CD4-positive, alpha-beta memory T cell (primary cell): ENCODE measurements at regions not wholly inside any gene's neighbourhood (a gene's known extent, or its start where the extent isn't known, plus 50 kb on each side); places are given as distances from the start of the nearest gene placed in this dataset.

Source experiments
- CTCF ChIA-PET: fragments of 350-600 bp; sonication (Branson Sonifier 250); formaldehyde crosslinking; loops from one replicate; lab custom pipeline; 2021; ENCODE audit warnings: inconsistent platforms; ENCODE audit not compliant: partially characterized antibody; lab: Charles Lee
- POLR2A ChIA-PET: fragments of 350-600 bp; sonication (Branson Sonifier 250); formaldehyde crosslinking; loops from one replicate; lab custom pipeline; 2021; ENCODE audit not compliant: partially characterized antibody; lab: Charles Lee
- DNase-seq, 5 donors: peaks; one replicate each; pipeline versions ENCODE4 v3.0.0 to v3.0.0-alpha.2; 2020 to 2022; ENCODE audit warnings: mixed read lengths in 1 of 5
- H3K27ac ChIP-seq: one replicate; pipeline ENCODE4 v1.7.0; 2013; ENCODE audit warnings: low read depth, low read length
- H3K27me3 ChIP-seq: 2 replicates; pipeline ENCODE4 v1.7.0; 2013; ENCODE audit warnings: mild to moderate bottlenecking, low read length, moderate library complexity; ENCODE audit not compliant: insufficient read depth
- H3K36me3 ChIP-seq: 2 replicates; pipeline ENCODE4 v1.7.0; 2013; ENCODE audit warnings: mild to moderate bottlenecking, low read length, moderate library complexity; ENCODE audit not compliant: insufficient read depth
- H3K4me1 ChIP-seq: 2 replicates; pipeline ENCODE4 v1.7.0; 2013; ENCODE audit warnings: mild to moderate bottlenecking, low read length, moderate library complexity; ENCODE audit not compliant: insufficient read depth
- H3K4me3 ChIP-seq, 2 donors: one replicate each; pipeline ENCODE4 v1.7.0; 2013; ENCODE audit warnings: low read length in 2 of 2, mild to moderate bottlenecking in 1 of 2
- H3K9me3 ChIP-seq, 2 donors: one replicate each; pipeline ENCODE4 v1.7.0; 2013; ENCODE audit warnings: low read length in 2 of 2, control low read depth in 1 of 2; ENCODE audit not compliant: control insufficient read depth in 1 of 2
- H3K27ac Mint-ChIP-seq, 7 donors: one replicate each; pipeline ENCODE4 v1.8.0; 2020 to 2021; ENCODE audit warnings: mixed read lengths in 7 of 7, mild to moderate bottlenecking in 6 of 7, inconsistent platforms in 3 of 7, moderate library complexity in 3 of 7
- H3K27me3 Mint-ChIP-seq, 2 donors: one replicate each; pipeline ENCODE4 v1.8.0; 2020 to 2021; ENCODE audit warnings: mixed read lengths in 2 of 2
- H3K36me3 Mint-ChIP-seq, 2 donors: one replicate each; pipeline ENCODE4 v1.8.0; 2020 to 2021; ENCODE audit warnings: mixed read lengths in 2 of 2, inconsistent platforms in 1 of 2, mild to moderate bottlenecking in 1 of 2
- H3K4me1 Mint-ChIP-seq, 4 donors: one replicate each; pipeline ENCODE4 v1.8.0; 2020 to 2021; ENCODE audit warnings: mixed read lengths in 4 of 4, mild to moderate bottlenecking in 1 of 4
- H3K4me3 Mint-ChIP-seq, 8 donors: one replicate each; pipeline ENCODE4 v1.8.0; 2020 to 2021; ENCODE audit warnings: mixed read lengths in 8 of 8, mild to moderate bottlenecking in 7 of 8, moderate library complexity in 6 of 8, inconsistent platforms in 3 of 8
- H3K9me3 Mint-ChIP-seq, 8 donors: one replicate each; pipeline ENCODE4 v1.8.0; 2020 to 2021; ENCODE audit warnings: mixed read lengths in 8 of 8, mild to moderate bottlenecking in 5 of 8, inconsistent platforms in 3 of 8, moderate library complexity in 1 of 8
- intact Hi-C: fragments of 100-400 bp; cut with micrococcal nuclease; formaldehyde crosslinking; loops from one replicate; pipeline ENCODE4 v1.15.1; 2023

DNA sequence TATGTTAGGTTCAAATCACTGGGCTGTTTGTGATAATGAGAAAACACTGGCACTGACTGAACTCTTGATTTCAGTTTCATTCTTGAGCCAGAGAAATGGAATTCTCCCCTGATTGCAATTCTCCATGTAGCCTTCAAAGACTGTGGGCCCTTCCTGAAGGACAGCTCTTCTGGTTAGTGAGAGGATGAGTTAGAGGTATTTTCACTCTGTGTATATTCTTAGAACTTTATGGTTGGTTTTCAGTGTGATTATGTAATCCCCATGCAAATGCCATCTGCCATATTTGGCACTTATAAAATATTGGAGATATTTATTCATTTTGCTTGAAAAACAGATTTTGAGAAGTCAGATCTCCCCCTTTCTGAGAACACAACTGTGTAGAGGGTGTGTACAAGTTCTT is 323.7 kb downstream of the SLC4A3 start:
- ChIA-PET POLR2A (no interaction called here), CTCF (no interaction called here)
- H3K9me3 Mint-ChIP-seq, result peaks cover 0 to 9% (median 2%) of the 10 kb centered on the region in 8 donors
- H3K4me3 Mint-ChIP-seq, result no peak overlapping the region
- Histone ChIP-seq H3K9me3 (no peaks in the 10 kb centered on the region), H3K27ac (no peak overlapping the region), H3K4me3 (no peak overlapping the region), H3K36me3 (no peaks in the 10 kb centered on the region), H3K27me3 (no peaks in the 10 kb centered on the region), H3K4me1 (no peaks in the 10 kb centered on the region)
- DNase-seq, result no peak
- H3K27me3 Mint-ChIP-seq, result peaks cover 3 to 4% of the 10 kb centered on the region in 2 donors
- no peaks in the 10 kb centered on the region for H3K36me3 Mint-ChIP-seq
- intact Hi-C loops, result no loop called here
- no peaks in the 10 kb centered on the region for H3K4me1 Mint-ChIP-seq
- H3K27ac Mint-ChIP-seq, result no peak overlapping the region

- H3K27ac Mint-ChIP-seq, result no peak overlapping the region
- POLR2A ChIA-PET, result interaction anchor here (0.7 kb wide), 1 partner anchor 186 kb away, joined by 4 read pairs; no protein-coding TSS in a partner anchor
- H3K27me3 Mint-ChIP-seq, result peaks cover 0 to 2% of the 10 kb centered on the region in 2 donors
- H3K4me1 Mint-ChIP-seq, result no peaks in the 10 kb centered on the region
- Histone ChIP-seq H3K27ac (no peak overlapping the region), H3K27me3 (no peaks in the 10 kb centered on the region), H3K9me3 (no peaks in the 10 kb centered on the region), H3K36me3 (no peaks in the 10 kb centered on the region), H3K4me1 (no peaks in the 10 kb centered on the region), H3K4me3 (no peak overlapping the region)
- H3K36me3 Mint-ChIP-seq, result no peaks in the 10 kb centered on the region
- intact Hi-C loops, result no loop called here
- CTCF ChIA-PET, result no interaction called here
- no peak for DNase-seq
- no peak overlapping the region for H3K4me3 Mint-ChIP-seq
- peaks cover 2 to 10% (median 4%) of the 10 kb centered on the region in 8 donors for H3K9me3 Mint-ChIP-seq
These were observed 326.9 kb downstream of the SLC4A3 start for GRCh38 chr2:219954331-219954730.

- Mint-ChIP-seq H3K27me3 (peaks cover 0 to 2% of the 10 kb centered on the region in 2 donors), H3K9me3 (peaks cover 0 to 10% (median 4%) of the 10 kb centered on the region in 8 donors), H3K36me3 (no peaks in the 10 kb centered on the region), H3K4me3 (no peak overlapping the region), H3K27ac (no peak overlapping the region), H3K4me1 (no peaks in the 10 kb centered on the region)
- Histone ChIP-seq H3K9me3 (no peaks in the 10 kb centered on the region), H3K27ac (no peak overlapping the region), H3K27me3 (no peaks in the 10 kb centered on the region), H3K4me1 (no peaks in the 10 kb centered on the region), H3K4me3 (no peak overlapping the region), H3K36me3 (no peaks in the 10 kb centered on the region)
- intact Hi-C loops, result no loop called here
- DNase-seq, result no peak
- ChIA-PET CTCF (no interaction called here), POLR2A (no interaction called here)
These were observed 330.4 kb downstream of the SLC4A3 start for GRCh38 chr2:219957820-219958219.

DNA sequence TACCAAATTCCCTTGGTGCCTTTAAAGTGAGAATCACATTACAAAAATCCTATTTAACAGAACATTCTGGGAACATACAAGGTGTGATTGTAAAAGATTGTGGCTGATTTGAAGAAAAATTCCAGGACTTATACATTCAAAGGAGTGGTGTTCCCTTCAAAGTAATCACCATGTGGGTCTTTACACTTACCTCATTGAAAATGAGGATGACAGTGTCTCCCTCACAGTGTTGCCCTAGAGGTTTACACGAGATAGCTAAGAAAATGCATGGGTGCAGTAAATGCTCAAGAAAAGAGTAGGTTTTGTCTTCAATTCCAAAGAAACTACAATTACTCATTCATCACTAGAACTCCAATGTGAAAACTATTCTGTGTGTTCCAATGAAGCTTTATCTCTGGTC is 331.5 kb downstream of the SLC4A3 start:
- Mint-ChIP-seq H3K4me1 (no peaks in the 10 kb centered on the region), H3K4me3 (no peak overlapping the region), H3K27ac (no peak overlapping the region), H3K27me3 (peaks cover 0 to 2% of the 10 kb centered on the region in 2 donors), H3K9me3 (peaks cover 2 to 10% (median 3%) of the 10 kb centered on the region in 8 donors), H3K36me3 (no peaks in the 10 kb centered on the region)
- Histone ChIP-seq H3K27ac (no peak overlapping the region), H3K36me3 (no peaks in the 10 kb centered on the region), H3K4me1 (no peaks in the 10 kb centered on the region), H3K4me3 (no peak overlapping the region), H3K9me3 (no peaks in the 10 kb centered on the region), H3K27me3 (no peaks in the 10 kb centered on the region)
- DNase-seq, result no peak
- POLR2A ChIA-PET, result no interaction called here
- intact Hi-C loops, result no loop called here
- CTCF ChIA-PET, result no interaction called here

- Histone ChIP-seq H3K9me3 (no peaks in the 10 kb centered on the region), H3K36me3 (no peaks in the 10 kb centered on the region), H3K4me1 (no peaks in the 10 kb centered on the region), H3K27me3 (no peaks in the 10 kb centered on the region), H3K4me3 (no peak overlapping the region), H3K27ac (no peak overlapping the region)
- Mint-ChIP-seq H3K27ac (no peak overlapping the region), H3K27me3 (no peaks in the 10 kb centered on the region), H3K9me3 (peaks cover 0 to 10% (median 2%) of the 10 kb centered on the region in 8 donors), H3K36me3 (no peaks in the 10 kb centered on the region), H3K4me1 (no peaks in the 10 kb centered on the region), H3K4me3 (no peak overlapping the region)
- no peak for DNase-seq
- POLR2A ChIA-PET, result no interaction called here
- CTCF ChIA-PET, result no interaction called here
- intact Hi-C loops, result no loop called here
These were observed 332.0 kb downstream of the SLC4A3 start for GRCh38 chr2:219959471-219959870.

DNA sequence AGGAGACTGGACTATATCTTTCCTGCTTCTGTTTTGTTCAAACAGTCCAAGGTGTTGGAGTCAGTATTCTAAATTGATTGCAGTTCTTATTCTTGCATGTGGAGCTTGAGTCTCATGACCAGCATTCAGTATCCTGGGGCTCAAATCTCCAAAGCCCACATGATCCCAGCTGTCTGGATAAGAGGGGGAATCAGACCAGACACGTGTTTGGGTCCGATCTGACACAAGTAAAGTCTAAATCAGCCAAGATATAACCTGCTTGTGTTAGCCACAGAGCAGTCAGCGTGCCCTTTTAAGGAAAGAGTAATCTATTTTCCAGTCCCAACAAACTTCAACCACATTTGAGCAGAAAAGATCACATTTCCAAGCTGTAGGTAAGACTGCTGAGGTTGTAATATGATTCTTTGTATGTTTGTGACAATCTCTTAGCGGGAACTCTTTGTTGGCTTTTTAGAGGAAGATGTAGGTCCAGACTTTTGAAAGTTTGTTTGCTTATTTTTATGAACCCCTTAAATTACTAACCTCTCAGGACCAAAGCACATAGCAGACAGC is 334.6 kb downstream of the SLC4A3 start:
- CTCF ChIA-PET, result no interaction called here

DNA sequence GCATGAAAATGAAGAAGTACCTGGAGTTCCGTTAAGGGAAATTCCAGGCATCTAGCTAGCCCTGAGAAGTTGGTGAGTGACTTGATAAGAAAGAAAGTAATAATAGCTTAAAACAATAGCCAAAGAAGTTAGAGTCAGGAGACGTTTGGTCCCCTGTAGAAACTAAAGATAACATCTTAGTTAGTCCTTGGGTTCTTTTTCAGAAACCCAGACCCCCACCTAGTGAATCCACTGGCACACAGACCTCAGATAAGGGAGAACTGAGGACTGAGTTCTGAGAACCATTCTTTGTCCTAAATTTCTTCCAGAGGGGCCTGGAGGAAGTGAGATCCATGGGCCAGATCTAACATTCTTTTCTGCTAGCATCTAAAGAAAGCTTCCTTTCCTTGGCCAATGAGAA is 335.4 kb downstream of the SLC4A3 start:
- POLR2A ChIA-PET, result no interaction called here

More for the DNA sequence above, 334.6 kb downstream of the SLC4A3 start:
- no peaks in the 10 kb centered on the region for H3K36me3 Mint-ChIP-seq
- Histone ChIP-seq H3K27me3 (no peaks in the 10 kb centered on the region), H3K9me3 (no peaks in the 10 kb centered on the region), H3K27ac (no peak overlapping the region), H3K36me3 (no peaks in the 10 kb centered on the region), H3K4me1 (no peaks in the 10 kb centered on the region), H3K4me3 (no peak overlapping the region)
- intact Hi-C loops, result no loop called here
- H3K27me3 Mint-ChIP-seq, result peaks cover under 1 to 4% of the 10 kb centered on the region in 2 donors
- H3K4me3 Mint-ChIP-seq, result no peak overlapping the region
- no peak for DNase-seq
- POLR2A ChIA-PET, result no interaction called here
- no peak overlapping the region for H3K27ac Mint-ChIP-seq
- H3K4me1 Mint-ChIP-seq, result no peaks in the 10 kb centered on the region
- peaks cover 0 to 8% (median under 1%) of the 10 kb centered on the region in 8 donors for H3K9me3 Mint-ChIP-seq

More for the DNA sequence above, 335.4 kb downstream of the SLC4A3 start:
- Histone ChIP-seq H3K4me3 (no peak overlapping the region), H3K27me3 (no peaks in the 10 kb centered on the region), H3K27ac (no peak overlapping the region), H3K36me3 (no peaks in the 10 kb centered on the region), H3K4me1 (no peaks in the 10 kb centered on the region), H3K9me3 (no peaks in the 10 kb centered on the region)
- intact Hi-C loops, result no loop called here
- H3K36me3 Mint-ChIP-seq, result no peaks in the 10 kb centered on the region
- CTCF ChIA-PET, result interaction anchor here (0.5 kb wide), 1 partner anchor 988 kb away, joined by 3 read pairs; no protein-coding TSS in a partner anchor
- H3K27ac Mint-ChIP-seq, result no peak overlapping the region
- peaks cover 0 to 5% (median 0%) of the 10 kb centered on the region in 8 donors for H3K9me3 Mint-ChIP-seq
- H3K4me1 Mint-ChIP-seq, result no peaks in the 10 kb centered on the region
- DNase-seq, result no peak
- H3K27me3 Mint-ChIP-seq, result peaks cover 3 to 4% of the 10 kb centered on the region in 2 donors
- H3K4me3 Mint-ChIP-seq, result no peak overlapping the region
